Prostate gland (tissue), 2 donors: ENCODE measurements at regions not wholly inside any gene's neighbourhood (a gene's known extent, or its start where the extent isn't known, plus 50 kb on each side); places are given as distances from the start of the nearest gene placed in this dataset.

Source experiments
- CTCF ChIP-seq, 4 experiments: fragments of 200-600 bp in 2 of 4; fragments of 450-650 bp in 2 of 4; sonication (generic) in 2 of 4; IDR thresholded peaks; 1 replicate in 3 of 4; 2 replicates in 1 of 4; pipeline ENCODE4 v1.5.1; 2016 to 2019; ENCODE audit warnings: antibody characterized with exemption in 4 of 4, mild to moderate bottlenecking in 2 of 4, moderate library complexity in 2 of 4
- POLR2A ChIP-seq: fragments of 450-650 bp; IDR thresholded peaks from one replicate; pipeline ENCODE4 v1.6.1; 2016; ENCODE audit warnings: antibody characterized with exemption, mild to moderate bottlenecking
- POLR2AphosphoS5 ChIP-seq: sonication (generic); formaldehyde crosslinking; IDR thresholded peaks from one replicate; pipeline ENCODE4 v1.6.1; 2017; ENCODE audit warnings: antibody characterized with exemption

GRCh38 chr22:44586999-44587736 is 89.1 kb upstream of the RTL6 start:
- TF ChIP-seq CTCF (IDR thresholded peaks at IDR 0.05) (no peak), POLR2A (no peak), POLR2AphosphoS5 (no peak)
